Fibroblast of pulmonary artery (primary cell): ENCODE measurements at regions not wholly inside any gene's neighbourhood (a gene's known extent, or its start where the extent isn't known, plus 50 kb on each side); places are given as distances from the start of the nearest gene placed in this dataset.

Experiments
- DNase-seq: peaks from one replicate; pipeline ENCODE4 v3.0.0-alpha.2; 2010; ENCODE audit warnings: low read depth
- H3K4me3 ChIP-seq: replicated peaks from 2 replicates; pipeline ENCODE4 v1.5.1; 2011; ENCODE audit warnings: low read depth, mild to moderate bottlenecking, control low read depth, low read length, moderate library complexity
- TF ChIP-seq, protein P1 (sequence below): IDR thresholded peaks from 2 replicates; pipeline ENCODE4 v1.5.1; 2011; ENCODE audit warnings: mild to moderate bottlenecking, control low read depth, low read length, inconsistent platforms; ENCODE audit errors: missing control alignments

DNA sequence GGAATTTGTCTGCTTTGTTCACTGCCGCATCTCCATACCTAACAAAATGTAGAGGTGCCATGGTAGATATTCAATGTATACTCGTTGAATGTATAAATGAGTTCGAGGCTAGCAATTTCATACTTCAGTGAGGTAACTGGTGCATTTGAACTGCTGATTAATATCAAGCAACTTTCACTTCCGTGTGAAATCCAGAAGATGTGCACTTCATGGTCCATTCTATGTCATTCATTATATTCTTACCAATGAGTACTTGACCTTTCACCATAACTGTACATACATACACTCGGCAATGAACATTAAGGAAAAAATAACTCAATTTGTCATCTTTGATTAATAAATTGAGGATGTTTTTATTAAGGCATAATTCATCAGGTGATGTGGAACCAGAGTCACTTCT, 598.5 kb downstream of the ZNF385D start:
- DNase-seq, result no peak
- H3K4me3 ChIP-seq, result no peak overlapping the region
- TF ChIP-seq, protein P1, sequence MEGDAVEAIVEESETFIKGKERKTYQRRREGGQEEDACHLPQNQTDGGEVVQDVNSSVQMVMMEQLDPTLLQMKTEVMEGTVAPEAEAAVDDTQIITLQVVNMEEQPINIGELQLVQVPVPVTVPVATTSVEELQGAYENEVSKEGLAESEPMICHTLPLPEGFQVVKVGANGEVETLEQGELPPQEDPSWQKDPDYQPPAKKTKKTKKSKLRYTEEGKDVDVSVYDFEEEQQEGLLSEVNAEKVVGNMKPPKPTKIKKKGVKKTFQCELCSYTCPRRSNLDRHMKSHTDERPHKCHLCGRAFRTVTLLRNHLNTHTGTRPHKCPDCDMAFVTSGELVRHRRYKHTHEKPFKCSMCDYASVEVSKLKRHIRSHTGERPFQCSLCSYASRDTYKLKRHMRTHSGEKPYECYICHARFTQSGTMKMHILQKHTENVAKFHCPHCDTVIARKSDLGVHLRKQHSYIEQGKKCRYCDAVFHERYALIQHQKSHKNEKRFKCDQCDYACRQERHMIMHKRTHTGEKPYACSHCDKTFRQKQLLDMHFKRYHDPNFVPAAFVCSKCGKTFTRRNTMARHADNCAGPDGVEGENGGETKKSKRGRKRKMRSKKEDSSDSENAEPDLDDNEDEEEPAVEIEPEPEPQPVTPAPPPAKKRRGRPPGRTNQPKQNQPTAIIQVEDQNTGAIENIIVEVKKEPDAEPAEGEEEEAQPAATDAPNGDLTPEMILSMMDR, result no peak

DNA sequence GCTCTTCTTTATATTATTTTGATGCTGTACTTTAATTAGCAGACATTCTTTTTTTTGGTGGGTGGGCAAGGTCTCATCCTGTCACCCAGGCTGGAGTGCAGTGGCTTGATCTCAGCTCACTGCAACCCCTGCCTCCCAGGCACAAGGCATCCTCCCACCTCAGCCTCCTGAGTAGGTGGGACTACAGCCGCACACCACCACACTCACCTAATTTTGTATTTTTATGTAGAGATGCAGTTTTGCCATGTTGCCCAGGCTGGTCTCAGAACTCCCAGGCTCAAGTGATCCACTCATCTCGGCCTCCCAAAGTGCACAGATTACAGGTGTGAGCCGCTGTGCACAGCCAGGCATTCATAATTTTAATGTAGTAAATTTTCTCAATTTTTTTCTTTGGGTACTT, 608.1 kb downstream of the ZNF385D start:
- no peak overlapping the region for H3K4me3 ChIP-seq
- TF ChIP-seq, protein P1, result no peak
- DNase-seq, result no peak

DNA sequence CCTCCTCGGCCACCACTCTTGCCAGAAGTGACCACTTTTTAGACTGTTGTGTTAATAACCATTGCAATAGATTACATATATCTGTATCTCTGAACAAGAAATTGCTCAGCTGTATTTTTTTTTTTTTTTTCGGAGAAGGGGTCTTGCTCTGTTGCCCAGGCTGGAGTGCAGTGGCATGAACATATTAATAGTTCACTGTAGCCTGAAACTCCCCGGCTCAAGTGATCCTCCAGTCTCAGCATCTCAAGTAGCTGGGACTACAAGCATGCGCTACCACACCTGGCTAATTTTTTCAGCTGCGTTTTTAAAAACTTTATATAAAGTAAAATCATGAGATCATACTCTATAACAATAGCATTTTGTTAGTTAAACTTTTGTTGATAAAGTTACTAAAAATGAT, 609.0 kb downstream of the ZNF385D start:
- H3K4me3 ChIP-seq, result no peak overlapping the region
- TF ChIP-seq, protein P1, result no peak
- no peak for DNase-seq

DNA sequence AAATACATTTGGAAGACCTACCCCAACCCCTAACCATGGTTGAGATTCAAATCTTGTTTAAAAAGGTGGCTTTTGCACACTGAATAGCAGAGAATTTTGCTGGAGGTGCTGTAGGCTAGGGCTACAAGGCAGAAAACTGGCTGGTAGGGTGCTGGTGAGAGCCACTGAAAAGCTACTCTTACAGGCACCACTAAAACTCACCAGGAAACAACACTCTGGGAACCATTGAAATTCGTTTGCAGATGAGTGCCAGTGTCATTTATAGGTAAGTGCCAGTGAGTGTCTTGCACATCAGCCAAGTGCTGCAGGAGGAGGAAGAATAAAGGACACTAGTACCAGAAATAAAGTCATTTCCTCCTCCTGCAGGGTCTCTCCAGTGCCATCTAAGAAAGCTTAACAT, 610.2 kb downstream of the ZNF385D start:
- TF ChIP-seq, protein P1, result no peak
- H3K4me3 ChIP-seq, result no peak overlapping the region
- no peak for DNase-seq

DNA sequence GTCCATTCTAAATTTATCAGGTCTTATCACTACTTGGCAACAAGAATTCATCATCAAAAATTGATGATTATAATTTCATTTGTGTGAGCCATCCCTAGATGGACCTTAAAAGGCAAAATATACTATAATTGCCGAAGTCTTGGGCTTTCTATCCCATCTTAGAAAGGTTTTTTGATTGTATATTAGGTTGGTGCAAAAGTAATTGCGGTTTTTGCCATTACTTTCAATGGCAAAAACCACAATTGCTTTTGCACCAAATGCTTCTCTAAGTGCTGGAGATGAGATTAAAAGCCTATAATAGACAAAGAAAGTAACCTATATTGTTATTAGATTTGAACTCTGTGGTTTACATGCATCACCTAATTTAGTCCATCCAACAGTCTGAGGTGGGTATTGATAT, 612.9 kb downstream of the ZNF385D start:
- no peak for DNase-seq
- H3K4me3 ChIP-seq, result no peak overlapping the region
- TF ChIP-seq, protein P1, result no peak

DNA sequence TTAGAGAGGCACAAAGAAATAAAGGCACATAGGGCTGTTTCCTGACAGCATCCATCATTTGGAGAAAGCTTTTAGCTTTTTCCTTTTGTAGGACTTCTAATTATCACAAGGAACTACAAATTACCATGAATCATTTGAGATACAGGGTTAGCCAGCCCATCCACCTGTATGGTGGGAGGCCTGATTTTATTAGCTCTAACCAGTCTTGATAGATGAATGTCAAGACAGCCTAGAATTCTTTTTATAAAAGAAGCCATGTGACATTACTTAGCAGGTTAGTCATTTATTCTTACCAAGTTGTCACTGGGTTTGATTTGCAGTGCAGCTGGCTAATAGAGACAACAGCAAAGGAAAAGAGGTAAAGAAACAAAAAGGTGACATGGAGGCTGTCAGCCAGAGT, 618.1 kb downstream of the ZNF385D start:
- no peak for DNase-seq
- TF ChIP-seq, protein P1, result no peak
- no peak overlapping the region for H3K4me3 ChIP-seq

DNA sequence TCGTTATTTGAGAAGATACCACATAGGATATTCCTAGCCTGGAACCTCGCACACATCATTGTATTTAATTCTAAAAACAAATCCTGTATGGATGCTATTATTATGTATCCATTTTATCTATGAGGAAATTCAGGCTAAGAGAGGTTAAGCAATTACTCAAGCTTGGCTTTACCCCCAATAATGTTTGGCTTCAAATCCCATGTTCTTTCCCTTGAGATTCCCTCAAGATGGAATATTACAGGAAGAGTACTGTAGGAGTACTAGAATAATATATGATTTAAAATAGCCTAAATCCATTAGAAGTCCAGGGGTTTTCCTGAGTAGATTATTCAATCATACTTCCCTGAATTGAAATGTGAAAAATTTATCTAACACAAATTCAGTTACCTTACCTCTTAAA, 630.2 kb downstream of the ZNF385D start:
- H3K4me3 ChIP-seq, result no peak overlapping the region
- no peak for DNase-seq
- TF ChIP-seq, protein P1, result no peak
